ENCODE measurements at regions not wholly inside any gene's neighbourhood (a gene's known extent, or its start where the extent isn't known, plus 50 kb on each side); places are given as distances from the start of the nearest gene placed in this dataset.
"Not testable (repeated sequence)": the region's sequence is repeated elsewhere in the genome, so short reads cannot be mapped to it uniquely, and the experiment has no call there.

- no peak for DNase-seq
- no peak for TF ChIP-seq CTCF (IDR thresholded peaks at IDR 0.05; ENCODE audit: partially characterized antibody, unreplicated experiment)
- H3K27me3 Mint-ChIP-seq (ENCODE audit: unreplicated experiment) = peaks cover 3% of the 10 kb centered on the region
- peaks cover 4% of the 10 kb centered on the region for H3K4me1 Mint-ChIP-seq (ENCODE audit: low read depth, unreplicated experiment)
- H3K4me3 Mint-ChIP-seq (ENCODE audit: unreplicated experiment) = no peak overlapping the region
- peaks cover 7% of the 10 kb centered on the region for H3K36me3 Mint-ChIP-seq (ENCODE audit: unreplicated experiment)
- peaks cover 2% of the 10 kb centered on the region for H3K9me3 Mint-ChIP-seq (ENCODE audit: unreplicated experiment)
- no peak overlapping the region for H3K27ac Mint-ChIP-seq (ENCODE audit: unreplicated experiment)
Observed at GRCh38 chr14:97066068-97066899, 269.1 kb downstream of the VRK1 start.

GRCh38 chr14:97068293-97068692 lies 271.1 kb downstream of the VRK1 start:
- not testable (repeated sequence) for H3K36me3 Mint-ChIP-seq (ENCODE audit: unreplicated experiment); H3K9me3 Mint-ChIP-seq (ENCODE audit: unreplicated experiment); H3K4me3 Mint-ChIP-seq (ENCODE audit: unreplicated experiment); DNase-seq; H3K27ac Mint-ChIP-seq (ENCODE audit: unreplicated experiment); H3K27me3 Mint-ChIP-seq (ENCODE audit: unreplicated experiment); H3K4me1 Mint-ChIP-seq (ENCODE audit: low read depth, unreplicated experiment)

- Mint-ChIP-seq H3K9me3 (ENCODE audit: unreplicated experiment) (no peaks in the 10 kb centered on the region), H3K4me1 (ENCODE audit: low read depth, unreplicated experiment) (peaks cover 5% of the 10 kb centered on the region), H3K36me3 (ENCODE audit: unreplicated experiment) (no peaks in the 10 kb centered on the region), H3K27me3 (ENCODE audit: unreplicated experiment) (peaks cover 1% of the 10 kb centered on the region), H3K4me3 (ENCODE audit: unreplicated experiment) (no peak overlapping the region), H3K27ac (ENCODE audit: unreplicated experiment) (no peak overlapping the region)
- no peak for TF ChIP-seq CTCF (IDR thresholded peaks at IDR 0.05; ENCODE audit: partially characterized antibody, unreplicated experiment)
- no peak for DNase-seq
Observed at GRCh38 chr14:97070259-97070658, 273.1 kb downstream of the VRK1 start.

GRCh38 chr14:97071177-97071576 lies 274.0 kb downstream of the VRK1 start:
- no peak for DNase-seq
- Mint-ChIP-seq H3K27ac (ENCODE audit: unreplicated experiment) (no peak overlapping the region), H3K27me3 (ENCODE audit: unreplicated experiment) (peaks cover 1% of the 10 kb centered on the region), H3K9me3 (ENCODE audit: unreplicated experiment) (peaks cover under 1% of the 10 kb centered on the region), H3K36me3 (ENCODE audit: unreplicated experiment) (no peaks in the 10 kb centered on the region), H3K4me1 (ENCODE audit: low read depth, unreplicated experiment) (peaks cover 5% of the 10 kb centered on the region), H3K4me3 (ENCODE audit: unreplicated experiment) (no peak overlapping the region)
- no peak for TF ChIP-seq CTCF (IDR thresholded peaks at IDR 0.05; ENCODE audit: partially characterized antibody, unreplicated experiment)

- DNase-seq = no peak
- no peak for TF ChIP-seq CTCF (IDR thresholded peaks at IDR 0.05; ENCODE audit: partially characterized antibody, unreplicated experiment)
- Mint-ChIP-seq H3K9me3 (ENCODE audit: unreplicated experiment) (peaks cover 2% of the 10 kb centered on the region), H3K27me3 (ENCODE audit: unreplicated experiment) (peaks cover 1% of the 10 kb centered on the region), H3K4me1 (ENCODE audit: low read depth, unreplicated experiment) (peaks cover 5% of the 10 kb centered on the region), H3K4me3 (ENCODE audit: unreplicated experiment) (no peak overlapping the region), H3K36me3 (ENCODE audit: unreplicated experiment) (no peaks in the 10 kb centered on the region), H3K27ac (ENCODE audit: unreplicated experiment) (no peak overlapping the region)
Observed at GRCh38 chr14:97073622-97074021, 276.4 kb downstream of the VRK1 start.
